Keratinocyte (primary cell): ENCODE measurements at regions not wholly inside any gene's neighbourhood (a gene's known extent, or its start where the extent isn't known, plus 50 kb on each side); places are given as distances from the start of the nearest gene placed in this dataset.

Experiments used
- DNase-seq: peaks from one replicate; pipeline ENCODE4 v3.0.0-alpha.2; 2011; ENCODE audit warnings: low read depth, missing footprints, low spot score
- FAIRE-seq: peaks from 2 replicates; lab custom pipeline; 2011; peaks lifted over from hg19 to GRCh38; lab: Jason Lieb, UNC
- H2AFZ ChIP-seq: 2 replicates; pipeline ENCODE4 v1.6.0; 2012; ENCODE audit warnings: low read length, control low read depth, inconsistent platforms; ENCODE audit not compliant: control insufficient read depth
- H3K27ac ChIP-seq: 2 replicates; pipeline ENCODE4 v1.5.1; 2011; ENCODE audit warnings: low read length; ENCODE audit not compliant: control insufficient read depth, insufficient read depth
- H3K27me3 ChIP-seq: 3 replicates; pipeline ENCODE4 v1.6.0; 2011; ENCODE audit warnings: low read length; ENCODE audit not compliant: control insufficient read depth, insufficient read depth; ENCODE audit errors: extremely low read depth
- H3K36me3 ChIP-seq, 2 experiments: 2 replicates in 1 of 2; 3 replicates in 1 of 2; pipeline ENCODE4 v1.5.1; 2011; ENCODE audit warnings: low read length in 2 of 2, mild to moderate bottlenecking in 1 of 2; ENCODE audit not compliant: control insufficient read depth in 2 of 2, insufficient read depth in 2 of 2; ENCODE audit errors: extremely low read depth in 1 of 2
- H3K4me1 ChIP-seq: 3 replicates; pipeline ENCODE4 v1.5.1; 2011; ENCODE audit warnings: low read length; ENCODE audit not compliant: control insufficient read depth, insufficient read depth; ENCODE audit errors: extremely low read depth
- H3K4me2 ChIP-seq: 3 replicates; pipeline ENCODE4 v1.6.0; 2011; ENCODE audit warnings: low read depth, low read length; ENCODE audit not compliant: control insufficient read depth, insufficient read depth; ENCODE audit errors: extremely low read depth
- H3K4me3 ChIP-seq, 3 experiments: fragments of 200-600 bp in 1 of 3; sonication (generic) in 1 of 3; 2 replicates in 2 of 3; 3 replicates in 1 of 3; pipeline ENCODE4 v1.5.1; 2011 to 2016; ENCODE audit warnings: low read length in 3 of 3, mild to moderate bottlenecking in 3 of 3, control low read depth in 2 of 3, inconsistent platforms in 1 of 3, low read depth in 1 of 3, mixed read lengths in 1 of 3, mixed run types in 1 of 3, moderate library complexity in 1 of 3; ENCODE audit not compliant: control insufficient read depth in 2 of 3, insufficient read depth in 2 of 3; ENCODE audit errors: extremely low read depth in 1 of 3
- H3K79me2 ChIP-seq: 2 replicates; pipeline ENCODE4 v1.6.0; 2012; ENCODE audit warnings: low read length; ENCODE audit not compliant: control insufficient read depth, insufficient read depth
- H3K9ac ChIP-seq: 3 replicates; pipeline ENCODE4 v1.6.0; 2011; ENCODE audit warnings: low read length; ENCODE audit not compliant: control insufficient read depth, insufficient read depth; ENCODE audit errors: extremely low read depth
- H3K9me1 ChIP-seq: 3 replicates; pipeline ENCODE4 v1.6.0; 2011; ENCODE audit warnings: low read length; ENCODE audit not compliant: control insufficient read depth, insufficient read depth; ENCODE audit errors: extremely low read depth
- H3K9me3 ChIP-seq: 2 replicates; pipeline ENCODE4 v1.5.1; 2012; ENCODE audit warnings: low read depth, low read length; ENCODE audit not compliant: control insufficient read depth
- H4K20me1 ChIP-seq: 3 replicates; pipeline ENCODE4 v1.6.0; 2011; ENCODE audit warnings: low read length; ENCODE audit not compliant: control insufficient read depth, insufficient read depth; ENCODE audit errors: extremely low read depth
- CTCF ChIP-seq, 3 experiments: IDR thresholded peaks in 1 of 3; conservative IDR thresholded peaks in 1 of 3; optimal IDR thresholded peaks in 1 of 3; 2 replicates in 2 of 3; 3 replicates in 1 of 3; pipeline versions ENCODE3 to v1.5.1; 2011; ENCODE audit warnings: low read length in 3 of 3, mild to moderate bottlenecking in 3 of 3, moderate library complexity in 2 of 3, control low read depth in 1 of 3, inconsistent platforms in 1 of 3; ENCODE audit not compliant: insufficient read depth in 2 of 3; ENCODE audit errors: extremely low read depth in 1 of 3
- EZH2 ChIP-seq: IDR thresholded peaks from one replicate; pipeline ENCODE4 v1.6.1; 2012; ENCODE audit warnings: inconsistent platforms, mild to moderate bottlenecking, low read length, moderate library complexity
- dilution Hi-C: fragments of 300-500 bp; cut with MboI; formaldehyde crosslinking; loops from one replicate; pipeline ENCODE4 v1.7.0; 2020; ENCODE audit warnings: low sequenced_read_pairs; ENCODE audit not compliant: extremely low pct_ligation_motif_present

GRCh38 chr2:121007490-121007853 is 271.8 kb downstream of the GLI2 start:
- dilution Hi-C loops: no loop called here
- no peak overlapping the region for H3K4me2 ChIP-seq
- peaks cover 8% of the 10 kb centered on the region for H3K4me1 ChIP-seq
- peaks cover 8% of the 10 kb centered on the region for H3K27me3 ChIP-seq
- FAIRE-seq (no peak), DNase-seq (no peak)
- H3K4me3 ChIP-seq: no peak overlapping the region
- TF ChIP-seq EZH2 (no peak), CTCF (optimal IDR thresholded peaks at IDR 0.05 in 1 of 3, IDR thresholded peaks at IDR 0.05 in 1 of 3, conservative IDR thresholded peaks at IDR 0.05 in 1 of 3; ENCODE audit: extremely low read depth in 1 of 3, insufficient read depth in 2 of 3, low read length in 3 of 3) (no peak)
- no peaks in the 10 kb centered on the region for H3K9me1 ChIP-seq
- no peaks in the 10 kb centered on the region for H3K36me3 ChIP-seq
- no peak overlapping the region for H3K27ac ChIP-seq
- no peak overlapping the region for H3K9ac ChIP-seq
- H2AFZ ChIP-seq: no peak overlapping the region
- no peaks in the 10 kb centered on the region for H3K9me3 ChIP-seq
- H3K79me2 ChIP-seq: no peaks in the 10 kb centered on the region
- no peaks in the 10 kb centered on the region for H4K20me1 ChIP-seq

- H3K4me3 ChIP-seq: no peak overlapping the region
- TF ChIP-seq CTCF (optimal IDR thresholded peaks at IDR 0.05 in 1 of 3, IDR thresholded peaks at IDR 0.05 in 1 of 3, conservative IDR thresholded peaks at IDR 0.05 in 1 of 3; ENCODE audit: extremely low read depth in 1 of 3, insufficient read depth in 2 of 3, low read length in 3 of 3) (peak; percentile 43 to 74 (median 55)), EZH2 (no peak)
- no peak overlapping the region for H3K27ac ChIP-seq
- FAIRE-seq: no peak
- H3K4me1 ChIP-seq: peaks cover 8% of the 10 kb centered on the region
- dilution Hi-C loops: no loop called here
- no peaks in the 10 kb centered on the region for H3K9me3 ChIP-seq
- DNase-seq: no peak
- no peak overlapping the region for H3K4me2 ChIP-seq
- no peak overlapping the region for H2AFZ ChIP-seq
- no peak overlapping the region for H3K9ac ChIP-seq
- H3K36me3 ChIP-seq: no peaks in the 10 kb centered on the region
- no peaks in the 10 kb centered on the region for H3K79me2 ChIP-seq
- H3K27me3 ChIP-seq: peaks cover 8% of the 10 kb centered on the region
- no peaks in the 10 kb centered on the region for H3K9me1 ChIP-seq
- no peaks in the 10 kb centered on the region for H4K20me1 ChIP-seq
These were observed 273.3 kb downstream of the GLI2 start for GRCh38 chr2:121008975-121009374.
